PFSK-1 (cell line): ENCODE measurements at regions not wholly inside any gene's neighbourhood (a gene's known extent, or its start where the extent isn't known, plus 50 kb on each side); places are given as distances from the start of the nearest gene placed in this dataset.

ENCODE experiments used
- POLR2AphosphoS5 ChIP-seq: IDR thresholded peaks from 2 replicates; pipeline ENCODE4 v1.6.1; 2012; ENCODE audit warnings: low read depth, mild to moderate bottlenecking, control low read depth, low read length, moderate library complexity
- TAF1 ChIP-seq: IDR thresholded peaks from 2 replicates; pipeline ENCODE4 v1.6.1; 2012; ENCODE audit warnings: low read length, control low read depth, borderline replicate concordance; ENCODE audit not compliant: insufficient read depth

- TF ChIP-seq POLR2AphosphoS5 (no peak), TAF1 (no peak)
Measured at GRCh38 chr6:6508643-6509042, 79.9 kb upstream of the LY86 start.
